ENCODE measurements at regions not wholly inside any gene's neighbourhood (a gene's known extent, or its start where the extent isn't known, plus 50 kb on each side); places are given as distances from the start of the nearest gene placed in this dataset.
"Not testable (repeated sequence)": the region's sequence is repeated elsewhere in the genome, so short reads cannot be mapped to it uniquely, and the experiment has no call there.

DNA sequence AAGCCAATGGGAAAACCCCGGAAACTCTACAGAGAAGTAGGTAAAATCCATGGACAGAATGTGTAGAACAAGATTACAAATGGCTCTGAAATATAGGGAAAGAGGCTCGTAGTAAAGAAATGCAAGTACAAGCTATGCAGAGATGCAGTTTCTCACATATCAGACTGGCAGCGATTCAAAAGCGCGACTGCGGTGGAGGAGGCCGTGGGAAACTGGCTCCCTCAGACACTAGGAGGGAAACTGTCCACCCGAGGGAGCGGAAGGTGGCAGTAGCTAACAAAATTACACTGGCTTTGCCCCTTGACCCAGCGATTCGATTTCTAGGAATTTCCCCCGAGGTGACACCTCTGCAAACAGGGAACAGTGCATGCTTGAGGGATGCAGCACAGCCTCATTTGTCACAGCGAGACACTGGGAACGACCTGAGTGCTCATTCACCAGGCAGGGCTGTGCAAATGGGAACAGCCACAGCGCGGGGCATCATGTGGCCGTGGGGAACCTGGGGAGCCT lies 349.3 kb downstream of the CNTNAP3B start:
- not testable (repeated sequence) for H2BK15ac ChIP-seq (ENCODE audit: low read depth, poor library complexity, severe bottlenecking); H2BK12ac ChIP-seq (ENCODE audit: low read length in 2 of 2); H2AFZ ChIP-seq (ENCODE audit: low read depth, low read length); H2BK120ac ChIP-seq (ENCODE audit: low read depth, low read length); H2BK5ac ChIP-seq (ENCODE audit: low read depth, low read length, poor library complexity, severe bottlenecking); H3K9ac ChIP-seq (ENCODE audit: low read length); H3K27ac ChIP-seq (ENCODE audit: low read length, poor library complexity, severe bottlenecking); H3K27me3 ChIP-seq (ENCODE audit: control insufficient read depth in 1 of 2, insufficient read depth in 1 of 2, low read length in 2 of 2); H3K36me3 ChIP-seq (ENCODE audit: control insufficient read depth in 1 of 2, insufficient read depth in 2 of 2, low read depth in 1 of 2, low read length in 2 of 2); H2AK5ac ChIP-seq (ENCODE audit: low read length, severe bottlenecking); H3K4me2 ChIP-seq (ENCODE audit: low read length, poor library complexity, severe bottlenecking); H3K79me1 ChIP-seq (replicated peaks; ENCODE audit: low read length, poor library complexity, severe bottlenecking); H3K4me1 ChIP-seq (ENCODE audit: control insufficient read depth, insufficient read depth, low read depth, low read length); H3K23ac ChIP-seq (ENCODE audit: low read length in 2 of 2); H3K4ac ChIP-seq (ENCODE audit: low read depth in 1 of 2, low read length in 2 of 2); H3K4me3 ChIP-seq (ENCODE audit: insufficient read depth in 1 of 2, low read depth in 1 of 2, low read length in 2 of 2); DNase-seq; H3K18ac ChIP-seq (ENCODE audit: low read depth in 1 of 2, low read length in 2 of 2); H4K8ac ChIP-seq (ENCODE audit: low read length); H3K9me3 ChIP-seq (ENCODE audit: control insufficient read depth, low read length); H4K91ac ChIP-seq (ENCODE audit: low read length); H3K14ac ChIP-seq (ENCODE audit: low read length in 2 of 2)
- WGBS: 89% methylated on average over 9 of the region's 17 CpGs

DNA sequence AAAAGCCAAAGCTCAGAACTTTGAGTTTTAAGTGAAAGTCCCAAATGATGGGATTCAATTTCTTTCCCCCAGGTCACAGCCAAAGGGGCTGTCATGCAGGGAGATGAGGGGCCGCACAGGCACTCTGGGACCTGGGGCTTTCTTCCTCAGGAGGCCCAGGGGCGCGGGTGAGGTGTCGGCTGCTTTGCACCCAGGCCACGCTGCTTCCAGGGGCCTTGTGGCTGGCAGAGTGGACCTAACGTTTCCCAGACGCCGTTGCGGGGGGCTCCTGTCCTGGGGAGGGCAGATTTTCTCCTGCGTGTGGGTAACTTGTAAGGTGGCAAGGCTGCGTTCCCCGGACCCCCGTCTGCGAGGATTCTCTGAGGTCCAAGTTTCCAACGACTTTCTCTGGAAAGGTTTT lies 350.0 kb downstream of the CNTNAP3B start:
- H3K27ac ChIP-seq (ENCODE audit: low read length, poor library complexity, severe bottlenecking); H2BK5ac ChIP-seq (ENCODE audit: low read depth, low read length, poor library complexity, severe bottlenecking); H3K14ac ChIP-seq (ENCODE audit: low read length in 2 of 2); H2AK5ac ChIP-seq (ENCODE audit: low read length, severe bottlenecking); H2BK12ac ChIP-seq (ENCODE audit: low read length in 2 of 2); H3K79me1 ChIP-seq (replicated peaks; ENCODE audit: low read length, poor library complexity, severe bottlenecking); H3K23ac ChIP-seq (ENCODE audit: low read length in 2 of 2); H2BK120ac ChIP-seq (ENCODE audit: low read depth, low read length); H3K36me3 ChIP-seq (ENCODE audit: control insufficient read depth in 1 of 2, insufficient read depth in 2 of 2, low read depth in 1 of 2, low read length in 2 of 2); H3K9me3 ChIP-seq (ENCODE audit: control insufficient read depth, low read length); DNase-seq; H3K4me2 ChIP-seq (ENCODE audit: low read length, poor library complexity, severe bottlenecking); H4K8ac ChIP-seq (ENCODE audit: low read length); H2AFZ ChIP-seq (ENCODE audit: low read depth, low read length); H3K4me3 ChIP-seq (ENCODE audit: insufficient read depth in 1 of 2, low read depth in 1 of 2, low read length in 2 of 2); H3K4ac ChIP-seq (ENCODE audit: low read depth in 1 of 2, low read length in 2 of 2); H3K27me3 ChIP-seq (ENCODE audit: control insufficient read depth in 1 of 2, insufficient read depth in 1 of 2, low read length in 2 of 2); H2BK15ac ChIP-seq (ENCODE audit: low read depth, poor library complexity, severe bottlenecking); H3K18ac ChIP-seq (ENCODE audit: low read depth in 1 of 2, low read length in 2 of 2); H3K4me1 ChIP-seq (ENCODE audit: control insufficient read depth, insufficient read depth, low read depth, low read length); H4K91ac ChIP-seq (ENCODE audit: low read length); H3K9ac ChIP-seq (ENCODE audit: low read length): not testable (repeated sequence)
- 91% methylated on average over 11 of the region's 15 CpGs for WGBS

DNA sequence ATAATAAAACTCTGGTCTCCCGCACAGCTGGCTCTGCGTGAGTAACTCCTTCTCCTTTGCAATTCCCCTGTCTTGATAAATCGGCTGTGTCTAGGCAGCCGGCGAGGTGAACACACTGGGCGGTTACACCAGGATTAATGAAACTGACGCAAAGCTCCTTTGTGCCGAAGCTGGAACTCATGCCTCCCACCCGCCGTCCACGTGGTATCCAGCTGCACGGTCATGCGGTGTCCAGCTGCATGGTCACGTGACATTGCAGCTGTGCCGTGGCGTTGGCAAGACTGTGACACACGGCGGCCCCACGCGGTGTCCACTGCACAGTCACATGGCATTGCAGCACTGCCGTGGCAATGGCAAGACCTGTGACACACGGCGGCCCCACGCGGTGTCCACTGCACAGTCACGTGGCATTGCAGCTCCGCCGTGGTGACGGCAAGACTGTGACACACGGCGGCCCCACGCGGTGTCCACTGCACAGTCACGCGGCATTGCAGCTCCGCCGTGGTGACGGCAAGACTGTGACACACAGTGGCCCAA lies 350.6 kb downstream of the CNTNAP3B start:
- H2BK15ac ChIP-seq (ENCODE audit: low read depth, poor library complexity, severe bottlenecking); H3K4me1 ChIP-seq (ENCODE audit: control insufficient read depth, insufficient read depth, low read depth, low read length); H3K9ac ChIP-seq (ENCODE audit: low read length); H3K14ac ChIP-seq (ENCODE audit: low read length in 2 of 2); H2BK5ac ChIP-seq (ENCODE audit: low read depth, low read length, poor library complexity, severe bottlenecking); H3K27ac ChIP-seq (ENCODE audit: low read length, poor library complexity, severe bottlenecking); H3K4me2 ChIP-seq (ENCODE audit: low read length, poor library complexity, severe bottlenecking); H2BK120ac ChIP-seq (ENCODE audit: low read depth, low read length); H3K9me3 ChIP-seq (ENCODE audit: control insufficient read depth, low read length); H3K4me3 ChIP-seq (ENCODE audit: insufficient read depth in 1 of 2, low read depth in 1 of 2, low read length in 2 of 2); H2BK12ac ChIP-seq (ENCODE audit: low read length in 2 of 2); H4K91ac ChIP-seq (ENCODE audit: low read length); H3K27me3 ChIP-seq (ENCODE audit: control insufficient read depth in 1 of 2, insufficient read depth in 1 of 2, low read length in 2 of 2); H2AK5ac ChIP-seq (ENCODE audit: low read length, severe bottlenecking); DNase-seq; H3K23ac ChIP-seq (ENCODE audit: low read length in 2 of 2); H4K8ac ChIP-seq (ENCODE audit: low read length); H3K79me1 ChIP-seq (replicated peaks; ENCODE audit: low read length, poor library complexity, severe bottlenecking); H3K36me3 ChIP-seq (ENCODE audit: control insufficient read depth in 1 of 2, insufficient read depth in 2 of 2, low read depth in 1 of 2, low read length in 2 of 2); H3K18ac ChIP-seq (ENCODE audit: low read depth in 1 of 2, low read length in 2 of 2); H2AFZ ChIP-seq (ENCODE audit: low read depth, low read length); H3K4ac ChIP-seq (ENCODE audit: low read depth in 1 of 2, low read length in 2 of 2): not testable (repeated sequence)
- WGBS: 94% methylated on average over 29 of the region's 38 CpGs

DNA sequence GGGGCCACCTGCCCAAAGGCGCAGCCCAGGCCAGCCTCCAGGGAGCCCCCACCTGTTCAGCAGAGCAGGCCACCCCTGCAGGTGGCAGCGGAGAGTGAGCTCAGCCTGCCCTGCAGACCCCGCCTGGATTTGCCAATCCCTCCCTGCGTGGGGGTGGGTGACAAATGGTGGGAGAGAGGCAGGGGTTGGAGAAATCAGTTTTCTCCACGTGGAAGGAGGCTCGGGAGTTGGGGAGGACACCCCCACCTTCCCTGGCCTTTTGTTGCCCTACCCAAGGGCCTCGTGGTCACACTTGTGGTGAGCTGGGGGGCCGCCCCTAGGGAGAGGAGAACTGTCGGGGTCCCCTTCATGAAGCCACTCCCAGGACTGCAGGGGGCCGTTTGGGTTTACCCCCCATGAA lies 351.7 kb downstream of the CNTNAP3B start:
- not testable (repeated sequence) for H2AK5ac ChIP-seq (ENCODE audit: low read length, severe bottlenecking); H3K18ac ChIP-seq (ENCODE audit: low read depth in 1 of 2, low read length in 2 of 2); H3K4ac ChIP-seq (ENCODE audit: low read depth in 1 of 2, low read length in 2 of 2); H2BK12ac ChIP-seq (ENCODE audit: low read length in 2 of 2); H4K8ac ChIP-seq (ENCODE audit: low read length); H3K9ac ChIP-seq (ENCODE audit: low read length); H3K9me3 ChIP-seq (ENCODE audit: control insufficient read depth, low read length); H2BK5ac ChIP-seq (ENCODE audit: low read depth, low read length, poor library complexity, severe bottlenecking); H3K79me1 ChIP-seq (replicated peaks; ENCODE audit: low read length, poor library complexity, severe bottlenecking); H3K23ac ChIP-seq (ENCODE audit: low read length in 2 of 2); H4K91ac ChIP-seq (ENCODE audit: low read length); H3K36me3 ChIP-seq (ENCODE audit: control insufficient read depth in 1 of 2, insufficient read depth in 2 of 2, low read depth in 1 of 2, low read length in 2 of 2); H3K4me2 ChIP-seq (ENCODE audit: low read length, poor library complexity, severe bottlenecking); H3K14ac ChIP-seq (ENCODE audit: low read length in 2 of 2); H2AFZ ChIP-seq (ENCODE audit: low read depth, low read length); H3K4me1 ChIP-seq (ENCODE audit: control insufficient read depth, insufficient read depth, low read depth, low read length); H2BK120ac ChIP-seq (ENCODE audit: low read depth, low read length); H3K4me3 ChIP-seq (ENCODE audit: insufficient read depth in 1 of 2, low read depth in 1 of 2, low read length in 2 of 2); H3K27ac ChIP-seq (ENCODE audit: low read length, poor library complexity, severe bottlenecking); DNase-seq; H2BK15ac ChIP-seq (ENCODE audit: low read depth, poor library complexity, severe bottlenecking); H3K27me3 ChIP-seq (ENCODE audit: control insufficient read depth in 1 of 2, insufficient read depth in 1 of 2, low read length in 2 of 2)
- no CpG with 5 or more reads among the region's 10 CpGs for WGBS

All from mesenchymal stem cell (in vitro differentiated cells and primary cell).